ENCODE measurements at regions not wholly inside any gene's neighbourhood (a gene's known extent, or its start where the extent isn't known, plus 50 kb on each side); places are given as distances from the start of the nearest gene placed in this dataset.

GRCh38 chr2:19690429-19690828 is 211.4 kb downstream of the TTC32 start:
- Histone ChIP-seq H3K36me3 (ENCODE audit: control insufficient read depth in 3 of 3, insufficient read depth in 2 of 3, low read depth in 1 of 3, low read length in 3 of 3) (no peaks in the 10 kb centered on the region), H3K4me1 (ENCODE audit: control insufficient read depth in 3 of 3, insufficient read depth in 2 of 3, low read depth in 1 of 3, low read length in 2 of 3) (peaks cover 0 to 2% (median 0%) of the 10 kb centered on the region in 3 donors), H3K4me3 (ENCODE audit: low read depth in 1 of 3, low read length in 3 of 3) (no peak overlapping the region), H3K9me3 (ENCODE audit: control insufficient read depth in 2 of 2, insufficient read depth in 1 of 2, low read depth in 1 of 2, low read length in 1 of 2) (no peaks in the 10 kb centered on the region), H3K27ac (ENCODE audit: low read depth in 1 of 3, low read length in 2 of 3) (no peak overlapping the region), H3K27me3 (ENCODE audit: control insufficient read depth in 3 of 3, insufficient read depth in 3 of 3, low read length in 3 of 3) (no peaks in the 10 kb centered on the region)
- DNase-seq, result no peak
- FAIRE-seq, result no peak
- WGBS, 3 donors, result 56 to 72% (median 63%) methylated on average over 3 of the region's 3 CpGs

- Histone ChIP-seq H3K4me1 (ENCODE audit: control insufficient read depth in 3 of 3, insufficient read depth in 2 of 3, low read depth in 1 of 3, low read length in 2 of 3) (peaks cover 0 to 2% (median 0%) of the 10 kb centered on the region in 3 donors), H3K27me3 (ENCODE audit: control insufficient read depth in 3 of 3, insufficient read depth in 3 of 3, low read length in 3 of 3) (no peaks in the 10 kb centered on the region), H3K36me3 (ENCODE audit: control insufficient read depth in 3 of 3, insufficient read depth in 2 of 3, low read depth in 1 of 3, low read length in 3 of 3) (no peaks in the 10 kb centered on the region), H3K27ac (ENCODE audit: low read depth in 1 of 3, low read length in 2 of 3) (no peak overlapping the region), H3K9me3 (ENCODE audit: control insufficient read depth in 2 of 2, insufficient read depth in 1 of 2, low read depth in 1 of 2, low read length in 1 of 2) (no peaks in the 10 kb centered on the region), H3K4me3 (ENCODE audit: low read depth in 1 of 3, low read length in 3 of 3) (no peak overlapping the region)
- DNase-seq, result no peak
- 78 to 84% (median 79%) methylated on average over 6 of the region's 6 CpGs for WGBS, 3 donors
- no peak for FAIRE-seq
Observed at GRCh38 chr2:19689646-19690168, 212.1 kb downstream of the TTC32 start.

- Histone ChIP-seq H3K27me3 (ENCODE audit: control insufficient read depth in 3 of 3, insufficient read depth in 3 of 3, low read length in 3 of 3) (no peaks in the 10 kb centered on the region), H3K36me3 (ENCODE audit: control insufficient read depth in 3 of 3, insufficient read depth in 2 of 3, low read depth in 1 of 3, low read length in 3 of 3) (no peaks in the 10 kb centered on the region), H3K4me3 (ENCODE audit: low read depth in 1 of 3, low read length in 3 of 3) (no peak overlapping the region), H3K9me3 (ENCODE audit: control insufficient read depth in 2 of 2, insufficient read depth in 1 of 2, low read depth in 1 of 2, low read length in 1 of 2) (no peaks in the 10 kb centered on the region), H3K27ac (ENCODE audit: low read depth in 1 of 3, low read length in 2 of 3) (no peak overlapping the region), H3K4me1 (ENCODE audit: control insufficient read depth in 3 of 3, insufficient read depth in 2 of 3, low read depth in 1 of 3, low read length in 2 of 3) (peaks cover 0 to 2% (median 0%) of the 10 kb centered on the region in 3 donors)
- no peak for DNase-seq
- FAIRE-seq, result no peak
- 80 to 88% (median 85%) methylated on average over 11 of the region's 11 CpGs for WGBS, 3 donors
Observed at GRCh38 chr2:19688059-19688458, 213.7 kb downstream of the TTC32 start.

GRCh38 chr2:19687017-19687659 is 214.6 kb downstream of the TTC32 start:
- no peaks in the 10 kb centered on the region for H3K9me3 ChIP-seq (ENCODE audit: control insufficient read depth in 2 of 2, insufficient read depth in 1 of 2, low read depth in 1 of 2, low read length in 1 of 2)
- peaks cover 0 to 2% (median 0%) of the 10 kb centered on the region in 3 donors for H3K4me1 ChIP-seq (ENCODE audit: control insufficient read depth in 3 of 3, insufficient read depth in 2 of 3, low read depth in 1 of 3, low read length in 2 of 3)
- H3K27me3 ChIP-seq (ENCODE audit: control insufficient read depth in 3 of 3, insufficient read depth in 3 of 3, low read length in 3 of 3), result no peaks in the 10 kb centered on the region
- no peak overlapping the region for H3K4me3 ChIP-seq (ENCODE audit: low read depth in 1 of 3, low read length in 3 of 3)
- DNase-seq (no peak), FAIRE-seq (no peak)
- WGBS, 3 donors, result 51 to 63% (median 55%) methylated on average over 2 of the region's 2 CpGs
- H3K27ac ChIP-seq (ENCODE audit: low read depth in 1 of 3, low read length in 2 of 3), result no peak overlapping the region
- H3K36me3 ChIP-seq (ENCODE audit: control insufficient read depth in 3 of 3, insufficient read depth in 2 of 3, low read depth in 1 of 3, low read length in 3 of 3), result no peaks in the 10 kb centered on the region

- FAIRE-seq (no peak), DNase-seq (no peak)
- 46 to 53% (median 48%) methylated on average over 3 of the region's 3 CpGs for WGBS, 3 donors
Observed at GRCh38 chr2:19686439-19686838, 215.3 kb downstream of the TTC32 start.

GRCh38 chr2:19685731-19686130 is 216.1 kb downstream of the TTC32 start:
- WGBS, 3 donors, result 74 to 86% (median 86%) methylated on average over 1 of the region's 1 CpG
- FAIRE-seq (no peak), DNase-seq (no peak)

More at GRCh38 chr2:19686439-19686838, 215.3 kb downstream of the TTC32 start:
- Histone ChIP-seq H3K27me3 (ENCODE audit: control insufficient read depth in 3 of 3, insufficient read depth in 3 of 3, low read length in 3 of 3) (no peaks in the 10 kb centered on the region), H3K36me3 (ENCODE audit: control insufficient read depth in 3 of 3, insufficient read depth in 2 of 3, low read depth in 1 of 3, low read length in 3 of 3) (no peaks in the 10 kb centered on the region), H3K4me1 (ENCODE audit: control insufficient read depth in 3 of 3, insufficient read depth in 2 of 3, low read depth in 1 of 3, low read length in 2 of 3) (peaks cover 0 to 2% (median 0%) of the 10 kb centered on the region in 3 donors), H3K9me3 (ENCODE audit: control insufficient read depth in 2 of 2, insufficient read depth in 1 of 2, low read depth in 1 of 2, low read length in 1 of 2) (no peaks in the 10 kb centered on the region), H3K27ac (ENCODE audit: low read depth in 1 of 3, low read length in 2 of 3) (no peak overlapping the region), H3K4me3 (ENCODE audit: low read depth in 1 of 3, low read length in 3 of 3) (no peak overlapping the region)

GRCh38 chr2:19684516-19684915 is 217.3 kb downstream of the TTC32 start:
- H3K36me3 ChIP-seq (ENCODE audit: control insufficient read depth in 3 of 3, insufficient read depth in 2 of 3, low read depth in 1 of 3, low read length in 3 of 3), result no peaks in the 10 kb centered on the region
- no peaks in the 10 kb centered on the region for H3K4me1 ChIP-seq (ENCODE audit: control insufficient read depth in 3 of 3, insufficient read depth in 2 of 3, low read depth in 1 of 3, low read length in 2 of 3)
- H3K27ac ChIP-seq (ENCODE audit: low read depth in 1 of 3, low read length in 2 of 3), result no peak overlapping the region
- no peak for FAIRE-seq
- H3K4me3 ChIP-seq (ENCODE audit: low read depth in 1 of 3, low read length in 3 of 3), result no peak overlapping the region
- no peaks in the 10 kb centered on the region for H3K27me3 ChIP-seq (ENCODE audit: control insufficient read depth in 3 of 3, insufficient read depth in 3 of 3, low read length in 3 of 3)
- DNase-seq, result no peak
- H3K9me3 ChIP-seq (ENCODE audit: control insufficient read depth in 2 of 2, insufficient read depth in 1 of 2, low read depth in 1 of 2, low read length in 1 of 2), result no peaks in the 10 kb centered on the region
- 79 to 90% (median 81%) methylated on average over 7 of the region's 7 CpGs for WGBS, 3 donors

More at GRCh38 chr2:19685731-19686130, 216.1 kb downstream of the TTC32 start:
- no peaks in the 10 kb centered on the region for H3K36me3 ChIP-seq (ENCODE audit: control insufficient read depth in 3 of 3, insufficient read depth in 2 of 3, low read depth in 1 of 3, low read length in 3 of 3)
- no peak overlapping the region for H3K4me3 ChIP-seq (ENCODE audit: low read depth in 1 of 3, low read length in 3 of 3)
- no peak overlapping the region for H3K27ac ChIP-seq (ENCODE audit: low read depth in 1 of 3, low read length in 2 of 3)
- H3K27me3 ChIP-seq (ENCODE audit: control insufficient read depth in 3 of 3, insufficient read depth in 3 of 3, low read length in 3 of 3), result no peaks in the 10 kb centered on the region
- no peaks in the 10 kb centered on the region for H3K9me3 ChIP-seq (ENCODE audit: control insufficient read depth in 2 of 2, insufficient read depth in 1 of 2, low read depth in 1 of 2, low read length in 1 of 2)
- peaks cover 0 to 2% (median 0%) of the 10 kb centered on the region in 3 donors for H3K4me1 ChIP-seq (ENCODE audit: control insufficient read depth in 3 of 3, insufficient read depth in 2 of 3, low read depth in 1 of 3, low read length in 2 of 3)

GRCh38 chr2:19683556-19683955 is 218.2 kb downstream of the TTC32 start:
- no peaks in the 10 kb centered on the region for H3K9me3 ChIP-seq (ENCODE audit: control insufficient read depth in 2 of 2, insufficient read depth in 1 of 2, low read depth in 1 of 2, low read length in 1 of 2)
- H3K4me1 ChIP-seq (ENCODE audit: control insufficient read depth in 3 of 3, insufficient read depth in 2 of 3, low read depth in 1 of 3, low read length in 2 of 3), result no peaks in the 10 kb centered on the region

GRCh38 chr2:19682493-19682892 is 219.3 kb downstream of the TTC32 start:
- H3K4me1 ChIP-seq (ENCODE audit: control insufficient read depth in 3 of 3, insufficient read depth in 2 of 3, low read depth in 1 of 3, low read length in 2 of 3), result no peaks in the 10 kb centered on the region
- H3K9me3 ChIP-seq (ENCODE audit: control insufficient read depth in 2 of 2, insufficient read depth in 1 of 2, low read depth in 1 of 2, low read length in 1 of 2), result no peaks in the 10 kb centered on the region
- 75 to 88% (median 77%) methylated on average over 1 of the region's 1 CpG for WGBS, 3 donors
- no peaks in the 10 kb centered on the region for H3K36me3 ChIP-seq (ENCODE audit: control insufficient read depth in 3 of 3, insufficient read depth in 2 of 3, low read depth in 1 of 3, low read length in 3 of 3)
- DNase-seq (peak; percentile 3 to 13), FAIRE-seq (no peak)
- no peak overlapping the region for H3K27ac ChIP-seq (ENCODE audit: low read depth in 1 of 3, low read length in 2 of 3)
- no peak overlapping the region for H3K4me3 ChIP-seq (ENCODE audit: low read depth in 1 of 3, low read length in 3 of 3)
- H3K27me3 ChIP-seq (ENCODE audit: control insufficient read depth in 3 of 3, insufficient read depth in 3 of 3, low read length in 3 of 3), result no peaks in the 10 kb centered on the region

More at GRCh38 chr2:19683556-19683955, 218.2 kb downstream of the TTC32 start:
- Histone ChIP-seq H3K27me3 (ENCODE audit: control insufficient read depth in 3 of 3, insufficient read depth in 3 of 3, low read length in 3 of 3) (no peaks in the 10 kb centered on the region), H3K4me3 (ENCODE audit: low read depth in 1 of 3, low read length in 3 of 3) (no peak overlapping the region), H3K36me3 (ENCODE audit: control insufficient read depth in 3 of 3, insufficient read depth in 2 of 3, low read depth in 1 of 3, low read length in 3 of 3) (no peaks in the 10 kb centered on the region), H3K27ac (ENCODE audit: low read depth in 1 of 3, low read length in 2 of 3) (no peak overlapping the region)
- FAIRE-seq (no peak), DNase-seq (no peak)
